ENCODE measurements at regions not wholly inside any gene's neighbourhood (a gene's known extent, or its start where the extent isn't known, plus 50 kb on each side); places are given as distances from the start of the nearest gene placed in this dataset.
A peak's percentile ranks its signal among the peaks of the same experiment; 100 is the strongest.

- Histone ChIP-seq H3K4me1 (ENCODE audit: insufficient read depth, low read length) (no peaks in the 10 kb centered on the region), H3K9me3 (ENCODE audit: insufficient read depth, low read depth, low read length) (peaks cover 30% of the 10 kb centered on the region), H3K27me3 (ENCODE audit: insufficient read depth, low read length) (no peaks in the 10 kb centered on the region), H3K9ac (ENCODE audit: low read depth, low read length) (no peak overlapping the region), H3K4me3 (ENCODE audit: low read length) (no peak overlapping the region), H3K27ac (ENCODE audit: low read length) (no peak overlapping the region), H3K36me3 (ENCODE audit: insufficient read depth, low read depth, low read length) (no peaks in the 10 kb centered on the region)
Observed at GRCh38 chr4:81852031-81852715, 380.5 kb upstream of the RASGEF1B start.

DNA sequence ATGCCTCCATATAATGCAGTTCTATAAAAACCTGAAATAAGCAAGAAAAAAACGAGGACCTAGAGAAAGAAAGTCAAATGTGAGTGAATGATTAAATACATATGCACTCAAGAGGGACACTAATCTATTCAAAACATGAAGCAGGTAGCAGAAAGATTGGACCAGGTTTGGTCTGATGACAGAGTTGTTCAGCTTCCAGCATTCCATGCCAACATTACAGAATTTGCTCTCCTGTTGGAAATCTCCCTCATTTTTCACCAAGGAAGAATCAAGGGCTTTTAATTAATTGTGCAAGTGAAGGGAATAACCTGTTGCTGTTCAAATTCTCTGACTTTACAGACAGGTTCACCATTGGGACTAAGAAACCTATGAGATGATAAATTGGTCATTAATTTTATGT lies 379.0 kb upstream of the RASGEF1B start:
- Histone ChIP-seq H3K4me1 (ENCODE audit: insufficient read depth, low read length) (no peaks in the 10 kb centered on the region), H3K4me3 (ENCODE audit: low read length) (no peak overlapping the region), H3K36me3 (ENCODE audit: insufficient read depth, low read depth, low read length) (no peaks in the 10 kb centered on the region), H3K27me3 (ENCODE audit: insufficient read depth, low read length) (no peaks in the 10 kb centered on the region), H3K9ac (ENCODE audit: low read depth, low read length) (no peak overlapping the region), H3K27ac (ENCODE audit: low read length) (no peak overlapping the region), H3K9me3 (ENCODE audit: insufficient read depth, low read depth, low read length) (peaks cover 28% of the 10 kb centered on the region)

GRCh38 chr4:81845761-81846160 lies 374.1 kb upstream of the RASGEF1B start:
- no peak overlapping the region for H3K4me3 ChIP-seq (ENCODE audit: low read length)
- H3K27me3 ChIP-seq (ENCODE audit: insufficient read depth, low read length) = no peaks in the 10 kb centered on the region
- no peak overlapping the region for H3K27ac ChIP-seq (ENCODE audit: low read length)
- H3K4me1 ChIP-seq (ENCODE audit: insufficient read depth, low read length) = 0 out of 2 replicates have a peak, but pooled peaks cover 4% of the 10 kb centered on the region
- H3K9ac ChIP-seq (ENCODE audit: low read depth, low read length) = no peak overlapping the region
- H3K9me3 ChIP-seq (ENCODE audit: insufficient read depth, low read depth, low read length) = no peaks in the 10 kb centered on the region
- no peaks in the 10 kb centered on the region for H3K36me3 ChIP-seq (ENCODE audit: insufficient read depth, low read depth, low read length)

GRCh38 chr4:81845273-81845672 lies 373.6 kb upstream of the RASGEF1B start:
- no peaks in the 10 kb centered on the region for H3K9me3 ChIP-seq (ENCODE audit: insufficient read depth, low read depth, low read length)
- no peaks in the 10 kb centered on the region for H3K27me3 ChIP-seq (ENCODE audit: insufficient read depth, low read length)
- H3K27ac ChIP-seq (ENCODE audit: low read length) = no peak overlapping the region
- H3K36me3 ChIP-seq (ENCODE audit: insufficient read depth, low read depth, low read length) = no peaks in the 10 kb centered on the region
- 0 out of 2 replicates have a peak, but pooled peaks cover 4% of the 10 kb centered on the region for H3K4me1 ChIP-seq (ENCODE audit: insufficient read depth, low read length)
- no peak overlapping the region for H3K4me3 ChIP-seq (ENCODE audit: low read length)
- H3K9ac ChIP-seq (ENCODE audit: low read depth, low read length) = peak overlapping the region; percentile 7; the same call in 1 of the 2 replicates

GRCh38 chr4:81844717-81845116 lies 373.0 kb upstream of the RASGEF1B start:
- no peaks in the 10 kb centered on the region for H3K36me3 ChIP-seq (ENCODE audit: insufficient read depth, low read depth, low read length)
- H3K4me1 ChIP-seq (ENCODE audit: insufficient read depth, low read length) = peaks cover 5% of the 10 kb centered on the region; the same call in 1 of the 2 replicates
- H3K4me3 ChIP-seq (ENCODE audit: low read length) = no peak overlapping the region
- no peaks in the 10 kb centered on the region for H3K9me3 ChIP-seq (ENCODE audit: insufficient read depth, low read depth, low read length)
- no peaks in the 10 kb centered on the region for H3K27me3 ChIP-seq (ENCODE audit: insufficient read depth, low read length)
- H3K27ac ChIP-seq (ENCODE audit: low read length) = no peak overlapping the region
- H3K9ac ChIP-seq (ENCODE audit: low read depth, low read length) = peak overlapping the region; percentile 7; the same call in 1 of the 2 replicates

DNA sequence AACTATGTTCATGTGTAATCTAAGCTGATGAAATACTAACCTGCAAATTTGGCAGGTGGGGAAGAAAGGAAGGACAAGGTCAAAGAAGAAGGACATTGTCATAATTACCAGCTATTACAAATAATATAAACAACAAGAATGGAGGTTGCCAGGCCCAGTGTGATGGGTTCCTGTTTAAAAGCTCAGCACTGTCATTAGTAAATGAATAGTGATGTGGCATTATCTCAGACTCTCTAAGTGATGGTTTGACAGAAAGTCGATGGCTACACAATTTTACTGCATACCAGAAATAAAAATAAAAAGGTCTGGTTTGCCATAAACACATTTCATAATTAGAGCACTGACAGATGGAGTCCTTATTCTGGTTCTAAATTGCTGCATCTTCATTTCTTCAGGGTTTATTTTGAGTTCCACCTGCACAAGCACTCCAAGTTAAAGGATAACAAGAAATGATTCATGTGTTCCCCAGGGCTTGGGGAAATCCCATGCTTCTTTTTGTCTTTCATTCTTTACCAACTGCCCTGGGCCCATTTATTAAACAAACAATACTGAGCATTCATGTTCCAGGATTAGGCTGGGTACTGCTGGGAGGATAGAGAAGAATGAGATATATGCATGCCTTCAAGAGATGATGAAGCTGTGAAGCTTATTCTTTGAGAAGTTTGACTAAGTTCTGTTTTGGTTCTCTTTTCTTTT lies 367.8 kb upstream of the RASGEF1B start:
- H3K9ac ChIP-seq (ENCODE audit: low read depth, low read length) = no peak overlapping the region
- no peaks in the 10 kb centered on the region for H3K36me3 ChIP-seq (ENCODE audit: insufficient read depth, low read depth, low read length)
- no peak overlapping the region for H3K4me3 ChIP-seq (ENCODE audit: low read length)
- H3K4me1 ChIP-seq (ENCODE audit: insufficient read depth, low read length) = peaks cover 5% of the 10 kb centered on the region; the same call in 1 of the 2 replicates
- H3K27ac ChIP-seq (ENCODE audit: low read length) = no peak overlapping the region
- no peaks in the 10 kb centered on the region for H3K9me3 ChIP-seq (ENCODE audit: insufficient read depth, low read depth, low read length)
- H3K27me3 ChIP-seq (ENCODE audit: insufficient read depth, low read length) = no peaks in the 10 kb centered on the region

DNA sequence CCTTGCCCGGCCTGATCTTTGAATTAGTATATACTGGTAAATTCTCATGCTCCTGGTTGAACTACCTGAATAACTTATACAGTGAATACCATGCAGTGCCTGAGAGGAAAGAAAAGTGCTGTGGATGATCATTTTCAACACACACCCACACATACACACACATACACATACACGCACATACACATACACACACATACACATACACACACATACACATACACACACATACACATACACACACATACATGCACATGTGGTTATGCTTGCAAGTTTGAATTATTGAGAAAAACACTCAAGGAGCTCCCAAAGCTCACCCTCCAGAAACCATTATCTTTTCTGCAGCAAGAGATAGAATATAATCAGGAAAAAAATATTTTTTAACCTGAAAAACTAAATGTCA lies 366.9 kb upstream of the RASGEF1B start:
- Histone ChIP-seq H3K4me1 (ENCODE audit: insufficient read depth, low read length) (peaks cover 5% of the 10 kb centered on the region; the same call in 1 of the 2 replicates), H3K4me3 (ENCODE audit: low read length) (no peak overlapping the region), H3K9me3 (ENCODE audit: insufficient read depth, low read depth, low read length) (no peaks in the 10 kb centered on the region), H3K9ac (ENCODE audit: low read depth, low read length) (no peak overlapping the region), H3K27me3 (ENCODE audit: insufficient read depth, low read length) (no peaks in the 10 kb centered on the region), H3K27ac (ENCODE audit: low read length) (no peak overlapping the region), H3K36me3 (ENCODE audit: insufficient read depth, low read depth, low read length) (no peaks in the 10 kb centered on the region)

DNA sequence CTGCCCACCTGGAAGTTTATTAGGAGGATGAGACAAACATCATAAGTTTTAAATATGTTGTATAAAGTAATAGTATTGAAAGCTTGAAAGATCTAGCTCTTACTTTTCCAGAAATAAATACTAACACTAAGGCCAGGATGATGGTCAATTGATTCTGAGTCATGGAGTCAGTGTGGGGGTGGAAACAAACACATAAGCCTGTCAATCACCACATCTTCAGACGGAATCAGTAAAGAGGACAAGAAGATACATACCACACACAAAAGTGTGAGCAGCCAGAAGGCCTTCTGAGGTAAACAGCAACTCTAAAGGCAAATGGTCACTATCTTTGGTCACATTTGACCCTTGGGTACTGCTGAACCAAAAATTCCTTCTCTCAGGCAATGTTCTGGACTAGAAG lies 365.0 kb upstream of the RASGEF1B start:
- Histone ChIP-seq H3K9ac (ENCODE audit: low read depth, low read length) (no peak overlapping the region), H3K4me1 (ENCODE audit: insufficient read depth, low read length) (peaks cover 5% of the 10 kb centered on the region; the same call in 1 of the 2 replicates), H3K4me3 (ENCODE audit: low read length) (no peak overlapping the region)

DNA sequence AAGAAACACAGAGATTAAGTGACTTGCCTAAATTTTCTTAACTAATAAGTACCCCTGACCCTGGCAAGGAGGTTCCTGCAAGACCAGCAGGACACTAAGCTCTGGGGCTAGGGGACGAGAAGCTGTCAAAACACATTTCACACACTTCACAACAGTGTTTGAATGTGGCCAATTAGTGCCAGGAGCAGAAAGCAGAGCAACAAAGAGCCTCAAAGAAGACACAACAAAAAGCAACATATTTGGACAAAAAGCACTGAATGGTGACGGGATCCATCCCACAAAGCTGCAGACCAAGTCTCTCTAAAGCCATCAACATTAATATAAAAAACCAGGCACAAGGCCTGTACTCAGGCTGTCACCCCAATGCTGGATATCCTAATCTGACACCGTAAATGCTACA lies 361.9 kb upstream of the RASGEF1B start:
- no peak overlapping the region for H3K9ac ChIP-seq (ENCODE audit: low read depth, low read length)
- H3K4me1 ChIP-seq (ENCODE audit: insufficient read depth, low read length) = no peaks in the 10 kb centered on the region
- H3K27me3 ChIP-seq (ENCODE audit: insufficient read depth, low read length) = no peaks in the 10 kb centered on the region
- H3K36me3 ChIP-seq (ENCODE audit: insufficient read depth, low read depth, low read length) = no peaks in the 10 kb centered on the region
- no peak overlapping the region for H3K27ac ChIP-seq (ENCODE audit: low read length)
- no peaks in the 10 kb centered on the region for H3K9me3 ChIP-seq (ENCODE audit: insufficient read depth, low read depth, low read length)
- no peak overlapping the region for H3K4me3 ChIP-seq (ENCODE audit: low read length)

More for the DNA sequence above, 365.0 kb upstream of the RASGEF1B start:
- Histone ChIP-seq H3K27ac (ENCODE audit: low read length) (no peak overlapping the region), H3K27me3 (ENCODE audit: insufficient read depth, low read length) (no peaks in the 10 kb centered on the region), H3K36me3 (ENCODE audit: insufficient read depth, low read depth, low read length) (no peaks in the 10 kb centered on the region), H3K9me3 (ENCODE audit: insufficient read depth, low read depth, low read length) (no peaks in the 10 kb centered on the region)

DNA sequence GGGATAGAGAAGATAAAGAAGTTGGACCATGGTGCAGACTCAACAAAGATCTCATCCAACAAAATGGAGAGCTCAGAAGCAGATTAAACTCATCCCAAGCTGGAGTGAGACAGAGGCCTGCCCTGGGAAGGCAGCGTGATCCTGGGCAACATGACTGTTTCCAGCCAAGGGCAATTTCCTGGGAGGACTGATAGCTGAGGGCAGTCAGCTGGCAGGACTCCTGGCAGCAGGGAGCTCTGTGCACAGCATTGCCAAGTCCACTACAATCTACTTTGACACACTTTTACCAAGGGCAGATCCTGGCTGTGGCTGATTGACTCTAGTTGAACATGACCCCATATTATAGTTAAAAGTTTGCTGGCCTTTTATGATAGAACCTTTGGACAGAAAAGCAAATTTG lies 357.3 kb upstream of the RASGEF1B start:
- Histone ChIP-seq H3K9me3 (ENCODE audit: insufficient read depth, low read depth, low read length) (no peaks in the 10 kb centered on the region), H3K4me3 (ENCODE audit: low read length) (no peak overlapping the region), H3K9ac (ENCODE audit: low read depth, low read length) (no peak overlapping the region), H3K27me3 (ENCODE audit: insufficient read depth, low read length) (no peaks in the 10 kb centered on the region), H3K4me1 (ENCODE audit: insufficient read depth, low read length) (no peaks in the 10 kb centered on the region), H3K27ac (ENCODE audit: low read length) (no peak overlapping the region), H3K36me3 (ENCODE audit: insufficient read depth, low read depth, low read length) (no peaks in the 10 kb centered on the region)

- Histone ChIP-seq H3K4me1 (ENCODE audit: insufficient read depth, low read length) (no peaks in the 10 kb centered on the region), H3K27ac (ENCODE audit: low read length) (no peak overlapping the region)
Observed at GRCh38 chr4:81827577-81828202, 356.0 kb upstream of the RASGEF1B start.

More at GRCh38 chr4:81827577-81828202, 356.0 kb upstream of the RASGEF1B start:
- Histone ChIP-seq H3K9ac (ENCODE audit: low read depth, low read length) (no peak overlapping the region), H3K9me3 (ENCODE audit: insufficient read depth, low read depth, low read length) (no peaks in the 10 kb centered on the region), H3K27me3 (ENCODE audit: insufficient read depth, low read length) (no peaks in the 10 kb centered on the region), H3K36me3 (ENCODE audit: insufficient read depth, low read depth, low read length) (no peaks in the 10 kb centered on the region), H3K4me3 (ENCODE audit: low read length) (no peak overlapping the region)

All from iPS-20b (cell line).